HG03103 (cell line): ENCODE measurements at regions not wholly inside any gene's neighbourhood (a gene's known extent, or its start where the extent isn't known, plus 50 kb on each side); places are given as distances from the start of the nearest gene placed in this dataset.

ENCODE experiments used
- ATAC-seq: cut with Tn5 transposase; IDR thresholded peaks from one replicate; pipeline ENCODE4 v1.9.1; 2021; ENCODE audit warnings: low read depth; ENCODE audit not compliant: unreplicated experiment

DNA sequence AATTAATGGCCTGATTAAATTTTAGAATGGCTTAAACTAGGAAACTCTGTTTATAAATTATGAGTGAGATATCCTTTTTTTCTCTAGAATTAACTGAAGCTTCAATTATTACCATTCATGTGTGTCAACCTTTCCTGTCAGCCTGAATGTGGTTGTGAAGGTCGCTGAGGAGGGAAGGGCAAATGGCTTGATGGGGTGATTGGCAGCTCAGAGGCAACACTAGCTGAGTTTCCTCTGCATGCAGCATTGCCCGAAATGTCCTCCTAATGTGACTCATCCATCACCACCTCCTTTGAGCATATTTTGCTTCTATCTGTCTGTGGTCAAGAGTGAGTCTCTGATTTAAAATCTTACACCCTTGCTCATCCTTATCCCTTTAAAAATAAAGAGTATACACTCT lies 281.9 kb downstream of the TENT4A start:
- ATAC-seq: no peak

DNA sequence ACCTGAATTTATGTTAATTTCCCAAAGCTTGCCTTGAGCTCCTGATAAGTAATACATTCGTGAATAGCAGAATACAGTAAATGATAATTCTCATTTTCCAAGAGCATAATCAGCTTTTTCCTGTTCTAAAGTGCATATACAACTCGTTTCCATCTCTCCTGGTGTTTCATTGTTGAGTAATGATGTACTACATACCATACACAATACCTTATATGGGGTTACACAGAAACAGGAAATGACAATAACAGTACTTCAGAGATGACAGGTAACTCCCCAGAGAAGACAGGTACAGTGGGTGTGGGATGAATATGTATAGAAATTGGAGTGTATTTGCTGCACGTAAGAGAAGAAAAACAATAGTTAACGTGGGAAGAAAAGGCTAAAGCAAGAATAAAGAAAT lies 287.1 kb downstream of the TENT4A start:
- no peak for ATAC-seq

DNA sequence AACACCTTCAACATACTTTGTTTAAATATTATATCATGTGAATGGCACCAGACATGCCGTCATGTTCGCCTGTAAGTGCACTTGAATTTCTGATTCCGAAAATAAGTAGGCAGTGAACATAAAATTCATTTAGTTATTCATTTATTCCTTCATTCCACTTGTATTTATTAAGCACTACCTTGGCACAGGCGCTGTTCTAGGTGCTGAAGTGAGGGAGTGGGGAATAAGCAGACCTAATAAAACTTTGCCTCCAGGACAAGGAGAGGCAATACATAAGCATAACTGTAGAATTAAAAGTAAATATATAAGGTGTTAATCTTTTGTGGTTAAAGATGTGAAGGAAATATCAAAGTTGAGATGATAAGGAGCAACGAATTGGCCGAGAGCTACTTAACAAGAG lies 297.4 kb downstream of the TENT4A start:
- no peak for ATAC-seq

DNA sequence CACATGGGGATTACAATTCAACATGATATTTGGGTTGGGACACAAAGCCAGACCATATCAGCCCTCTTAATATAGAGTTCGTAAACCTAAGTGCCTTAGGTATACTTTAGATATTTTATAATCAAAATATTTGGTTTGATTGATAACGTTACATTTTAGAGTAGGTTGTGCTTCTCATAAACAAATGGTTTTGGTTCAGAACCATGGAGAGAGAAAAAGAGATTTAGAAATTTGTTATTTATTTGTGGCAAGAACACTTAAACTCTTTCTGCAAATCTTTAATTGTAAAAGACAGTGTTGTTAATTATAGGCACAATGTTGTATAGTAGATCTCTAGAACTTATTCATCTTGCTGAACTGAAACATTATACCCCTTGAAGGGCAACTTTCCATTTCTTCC lies 298.8 kb downstream of the TENT4A start:
- no peak for ATAC-seq

DNA sequence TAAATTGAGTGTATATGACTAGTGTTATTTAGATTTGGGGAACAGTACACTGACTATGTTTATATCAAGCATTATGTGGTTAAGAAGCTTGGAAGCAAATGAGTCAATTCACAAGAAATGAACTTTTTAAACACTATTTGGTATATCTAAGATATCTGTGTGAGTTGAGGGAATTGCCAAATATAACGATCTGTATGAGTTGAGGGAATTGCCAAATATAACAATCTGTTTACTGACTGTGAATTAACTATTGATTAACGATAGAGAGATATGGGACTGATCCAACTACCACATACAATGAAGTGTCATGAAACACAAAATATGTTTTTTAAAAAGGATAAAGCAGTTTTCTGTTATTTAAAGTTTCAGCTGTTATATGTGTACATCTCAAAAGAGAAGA lies 301.4 kb downstream of the TENT4A start:
- no peak for ATAC-seq

DNA sequence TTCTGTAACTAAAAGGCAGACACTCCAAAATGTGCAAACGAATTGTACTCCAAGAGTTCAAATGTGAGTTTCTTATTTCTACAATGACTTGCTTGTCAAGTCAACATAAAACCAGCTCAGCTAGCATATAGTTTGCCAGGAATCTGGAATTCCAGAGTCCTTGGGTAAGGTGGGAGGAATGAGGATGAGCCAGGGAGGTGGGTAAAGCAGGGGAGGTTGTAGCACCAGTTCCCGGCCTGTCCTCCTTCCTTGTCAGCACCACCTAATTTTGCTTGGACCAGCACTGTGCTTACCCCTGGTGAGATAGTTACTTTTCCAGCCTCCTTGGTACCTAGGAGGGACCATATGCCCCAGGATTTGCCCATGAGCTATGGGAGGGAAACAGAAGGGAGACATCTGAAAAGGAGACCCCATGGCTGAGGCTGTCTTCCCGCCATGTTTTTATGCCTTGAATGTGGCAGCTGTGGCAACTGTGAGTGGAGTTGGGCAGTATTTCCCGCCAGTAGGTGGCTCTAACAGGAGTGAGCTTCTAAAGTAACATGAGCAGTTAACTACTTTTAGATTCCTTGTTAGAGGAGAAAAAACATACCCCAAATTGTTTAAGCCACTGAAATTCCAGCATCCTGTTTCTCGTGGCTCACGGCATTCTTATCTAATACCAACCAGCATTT lies 302.5 kb downstream of the TENT4A start:
- ATAC-seq: no peak

GRCh38 chr5:7016999-7017747 lies 303.9 kb downstream of the TENT4A start:
- ATAC-seq: no peak

GRCh38 chr5:7018198-7018597 lies 305.0 kb downstream of the TENT4A start:
- no peak for ATAC-seq

- ATAC-seq: no peak
These were observed 305.4 kb downstream of the TENT4A start for GRCh38 chr5:7018601-7019000.

DNA sequence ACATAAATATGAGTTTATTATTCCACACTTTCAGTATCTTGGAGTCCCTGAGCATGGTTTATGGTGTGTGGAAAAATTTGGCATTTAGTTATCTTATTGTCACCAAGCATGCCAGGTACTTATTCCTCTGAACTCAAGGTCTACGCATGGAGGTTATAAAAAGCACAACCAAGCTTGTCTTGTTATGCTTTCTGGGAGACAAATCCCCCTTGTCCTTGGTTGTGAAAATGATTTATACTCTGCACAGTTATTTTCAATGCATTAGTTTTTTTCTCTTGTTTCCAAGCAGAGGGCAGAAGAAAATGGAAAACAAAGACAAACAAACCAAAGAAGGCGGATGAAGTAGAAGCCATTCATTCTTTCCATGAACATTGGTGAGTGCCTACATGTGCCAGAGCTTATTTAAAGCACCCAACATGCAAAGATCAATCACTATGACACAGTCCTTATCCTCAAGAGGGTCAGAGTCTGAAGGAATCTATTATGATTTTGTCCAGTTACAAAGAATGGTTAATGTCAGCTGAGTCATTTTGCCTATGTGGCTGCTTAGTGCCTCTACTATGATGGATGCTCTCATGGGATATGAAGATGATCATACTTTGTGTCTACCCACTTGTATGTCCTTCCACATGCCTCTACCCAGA lies 323.1 kb downstream of the TENT4A start:
- ATAC-seq: no peak

- no peak for ATAC-seq
These were observed 325.8 kb downstream of the TENT4A start for GRCh38 chr5:7039074-7039473.

- ATAC-seq: no peak
These were observed 326.9 kb downstream of the TENT4A start for GRCh38 chr5:7040111-7040510.

- ATAC-seq: no peak
These were observed 330.6 kb downstream of the TENT4A start for GRCh38 chr5:7043797-7044196.

- ATAC-seq: no peak
These were observed 334.5 kb downstream of the TENT4A start for GRCh38 chr5:7047511-7048261.

GRCh38 chr5:7050986-7051385 lies 337.8 kb downstream of the TENT4A start:
- ATAC-seq: no peak

- ATAC-seq: no peak
These were observed 339.9 kb downstream of the TENT4A start for GRCh38 chr5:7053125-7053524.

- ATAC-seq: no peak
These were observed 340.4 kb downstream of the TENT4A start for GRCh38 chr5:7053528-7054209.

GRCh38 chr5:7066471-7067235 lies 329.3 kb upstream of the ADCY2 start:
- ATAC-seq: no peak

DNA sequence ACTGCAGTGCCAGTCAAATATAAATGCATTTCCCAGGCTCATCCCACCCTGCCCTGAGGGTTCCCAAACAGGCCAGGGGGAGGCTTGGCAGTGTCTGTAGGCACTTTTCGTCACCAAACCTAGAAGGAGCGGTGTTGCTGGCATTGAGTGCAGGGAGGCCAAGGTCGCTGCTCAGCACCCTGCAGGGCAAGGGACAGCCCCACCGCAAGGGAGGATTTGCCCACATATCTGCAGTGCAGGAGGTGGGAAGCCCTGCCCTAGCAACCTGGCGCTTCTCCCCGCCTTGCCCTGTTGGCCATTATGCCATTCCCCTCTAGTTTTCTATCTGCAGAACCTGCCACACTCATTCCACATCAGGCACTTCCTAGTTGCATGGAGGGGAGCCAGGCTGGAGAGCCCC lies 327.8 kb upstream of the ADCY2 start:
- ATAC-seq: no peak

- ATAC-seq: no peak
These were observed 327.0 kb upstream of the ADCY2 start for GRCh38 chr5:7068899-7069298.
